Activated naive CD8-positive, alpha-beta T cell treated with anti-CD3 and anti-CD28 coated beads, Interleukin-2, amount 10 ng/mL, durations not matched to agents 7 days and 5 days (primary cell): ENCODE measurements at regions not wholly inside any gene's neighbourhood (a gene's known extent, or its start where the extent isn't known, plus 50 kb on each side); places are given as distances from the start of the nearest gene placed in this dataset.
"Not testable (repeated sequence)": the region's sequence is repeated elsewhere in the genome, so short reads cannot be mapped to it uniquely, and the experiment has no call there.

Source experiments
- ATAC-seq: fragments of 150-1000 bp; cut with Tn5 transposase; one replicate; pipeline ENCODE4 v1.10.0; 2021; ENCODE audit warnings: low read depth, moderate library complexity
- POLR2A ChIA-PET: fragments of 350-600 bp; sonication (Branson Sonifier 250); formaldehyde crosslinking; loops from one replicate; lab custom pipeline; 2021; ENCODE audit warnings: antibody characterized with exemption; lab: Charles Lee
- DNase-seq: peaks from one replicate; pipeline ENCODE4 v3.0.0; 2021
- H3K27ac Mint-ChIP-seq: one replicate; pipeline ENCODE4 v1.8.0; 2022; ENCODE audit warnings: mild to moderate bottlenecking, mixed read lengths
- H3K27me3 Mint-ChIP-seq: one replicate; pipeline ENCODE4 v1.8.0; 2022; ENCODE audit warnings: mild to moderate bottlenecking, moderate library complexity, mixed read lengths
- H3K36me3 Mint-ChIP-seq: one replicate; pipeline ENCODE4 v1.8.0; 2021; ENCODE audit warnings: mild to moderate bottlenecking, mixed read lengths
- H3K4me1 Mint-ChIP-seq: one replicate; pipeline ENCODE4 v1.8.0; 2021; ENCODE audit warnings: mixed read lengths
- H3K4me3 Mint-ChIP-seq: one replicate; pipeline ENCODE4 v1.8.0; 2022; ENCODE audit warnings: mild to moderate bottlenecking, moderate library complexity, mixed read lengths
- H3K9me3 Mint-ChIP-seq: one replicate; pipeline ENCODE4 v1.8.0; 2021; ENCODE audit warnings: mixed read lengths

GRCh38 chr6:132190097-132190814 is 211.0 kb downstream of the MOXD1 start:
- Mint-ChIP-seq H3K9me3 (no peaks in the 10 kb centered on the region), H3K4me3 (no peak overlapping the region), H3K36me3 (no peaks in the 10 kb centered on the region), H3K4me1 (no peaks in the 10 kb centered on the region), H3K27ac (no peak overlapping the region), H3K27me3 (no peaks in the 10 kb centered on the region)
- DNase-seq = no peak
- POLR2A ChIA-PET = no interaction called here
- ATAC-seq = no peak

GRCh38 chr6:132188556-132189264 is 212.6 kb downstream of the MOXD1 start:
- POLR2A ChIA-PET = no interaction called here
- ATAC-seq (no peak), DNase-seq (no peak)
- Mint-ChIP-seq H3K9me3 (no peaks in the 10 kb centered on the region), H3K36me3 (no peaks in the 10 kb centered on the region), H3K27ac (no peak overlapping the region), H3K27me3 (no peaks in the 10 kb centered on the region), H3K4me3 (no peak overlapping the region), H3K4me1 (no peaks in the 10 kb centered on the region)

DNA sequence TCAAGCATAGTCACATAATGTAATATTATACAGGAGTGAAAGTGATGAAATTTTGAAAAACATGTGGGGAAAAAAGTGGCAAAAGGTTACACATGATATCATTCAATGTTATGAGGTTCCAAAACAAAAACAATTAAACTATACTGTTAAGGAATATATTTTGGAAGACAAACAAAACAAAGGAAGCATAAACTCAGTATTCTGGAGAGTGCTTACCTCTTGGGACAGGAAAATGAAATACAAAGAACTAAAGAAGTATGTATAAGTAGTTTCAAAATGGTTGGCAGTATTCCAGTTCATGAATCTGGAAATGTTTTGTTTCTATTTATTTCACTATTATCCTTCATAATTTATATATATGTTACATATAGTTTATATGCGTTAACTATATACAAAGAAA is 213.5 kb downstream of the MOXD1 start:
- H3K36me3 Mint-ChIP-seq = no peaks in the 10 kb centered on the region
- ATAC-seq (no peak), DNase-seq (no peak)
- no peak overlapping the region for H3K27ac Mint-ChIP-seq
- no peaks in the 10 kb centered on the region for H3K27me3 Mint-ChIP-seq
- no peaks in the 10 kb centered on the region for H3K9me3 Mint-ChIP-seq
- no peak overlapping the region for H3K4me3 Mint-ChIP-seq
- no peaks in the 10 kb centered on the region for H3K4me1 Mint-ChIP-seq
- POLR2A ChIA-PET = no interaction called here

GRCh38 chr6:132184966-132185365 is 216.3 kb downstream of the MOXD1 start:
- DNase-seq, ATAC-seq, H3K27me3 Mint-ChIP-seq, H3K4me1 Mint-ChIP-seq, H3K36me3 Mint-ChIP-seq, H3K4me3 Mint-ChIP-seq, H3K27ac Mint-ChIP-seq, POLR2A ChIA-PET, H3K9me3 Mint-ChIP-seq: not testable (repeated sequence)

DNA sequence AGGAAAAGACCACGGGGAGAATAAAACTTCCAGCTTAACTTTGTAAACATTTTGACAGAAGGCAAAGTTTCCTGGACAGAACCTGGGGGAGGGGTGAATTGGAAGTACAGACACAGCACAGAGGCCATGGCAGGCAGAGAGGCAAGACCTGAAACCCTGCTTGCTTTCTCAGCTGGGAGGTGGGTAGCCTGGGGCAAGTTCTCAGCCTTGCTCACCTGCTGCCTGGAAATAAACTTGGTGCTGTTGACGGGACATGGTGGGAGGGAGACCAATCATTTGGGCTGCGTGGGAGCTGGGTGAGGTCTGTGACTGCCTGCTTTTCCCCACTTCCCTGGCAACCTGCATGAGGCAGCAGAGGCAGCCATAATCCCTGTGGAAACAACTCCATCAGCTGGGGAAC is 221.3 kb downstream of the MOXD1 start:
- Mint-ChIP-seq H3K27ac (no peak overlapping the region), H3K4me1 (no peaks in the 10 kb centered on the region), H3K27me3 (peaks cover 2% of the 10 kb centered on the region), H3K9me3 (peaks cover 6% of the 10 kb centered on the region), H3K4me3 (no peak overlapping the region), H3K36me3 (no peaks in the 10 kb centered on the region)
- ATAC-seq = no peak
- no peak for DNase-seq
- POLR2A ChIA-PET = no interaction called here

DNA sequence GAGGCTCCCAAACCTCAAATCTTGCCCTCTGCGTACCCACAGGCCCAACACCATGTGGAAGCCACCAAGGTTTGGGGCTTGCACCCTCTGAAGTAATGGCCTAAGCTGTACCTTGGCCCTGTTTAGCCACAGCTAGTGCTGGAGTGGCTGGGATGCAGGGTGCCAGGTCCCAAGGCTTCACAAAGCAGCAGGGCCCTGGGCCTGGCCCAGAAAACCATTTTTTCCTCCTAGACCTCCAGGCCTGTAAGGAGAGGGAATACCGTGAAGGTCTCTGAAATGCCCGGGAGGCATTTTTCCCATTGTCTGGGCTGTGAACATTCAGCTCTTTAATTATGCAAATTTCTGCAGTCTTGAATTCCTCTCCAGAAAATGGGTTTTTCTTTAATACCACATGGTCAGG is 223.7 kb upstream of the CCN2 start:
- POLR2A ChIA-PET = no interaction called here
- H3K36me3 Mint-ChIP-seq = no peaks in the 10 kb centered on the region
- no peak for DNase-seq
- no peaks in the 10 kb centered on the region for H3K4me1 Mint-ChIP-seq
- H3K4me3 Mint-ChIP-seq = no peak overlapping the region
- no peak overlapping the region for H3K27ac Mint-ChIP-seq
- no peak for ATAC-seq
- no peaks in the 10 kb centered on the region for H3K27me3 Mint-ChIP-seq
- H3K9me3 Mint-ChIP-seq = peaks cover 6% of the 10 kb centered on the region

DNA sequence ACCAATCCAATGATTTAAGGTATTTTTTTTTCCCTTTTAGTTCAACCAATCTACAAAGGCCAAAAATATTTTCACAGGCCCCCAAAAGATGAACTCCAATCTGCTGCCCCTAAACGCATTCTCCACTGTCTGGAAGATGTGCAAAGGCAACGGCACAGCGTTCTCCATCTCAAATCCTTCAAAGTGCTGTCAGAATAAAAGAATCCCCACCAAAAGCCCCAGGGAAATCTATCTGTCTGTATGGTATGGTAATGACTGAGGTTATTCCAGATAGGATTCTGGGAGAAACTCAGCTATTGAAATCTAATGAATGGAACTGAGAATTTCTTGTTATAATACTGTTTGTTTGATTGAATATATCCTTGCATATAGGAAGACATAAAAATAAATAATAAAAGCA is 217.8 kb upstream of the CCN2 start:
- Mint-ChIP-seq H3K9me3 (no peaks in the 10 kb centered on the region), H3K4me3 (no peak overlapping the region), H3K36me3 (no peaks in the 10 kb centered on the region), H3K27me3 (no peaks in the 10 kb centered on the region), H3K4me1 (no peaks in the 10 kb centered on the region), H3K27ac (no peak overlapping the region)
- ATAC-seq (no peak), DNase-seq (no peak)
- POLR2A ChIA-PET = no interaction called here

- POLR2A ChIA-PET = no interaction called here
- no peaks in the 10 kb centered on the region for H3K27me3 Mint-ChIP-seq
- H3K27ac Mint-ChIP-seq = no peak overlapping the region
- no peak overlapping the region for H3K4me3 Mint-ChIP-seq
- ATAC-seq (no peak), DNase-seq (no peak)
- H3K4me1 Mint-ChIP-seq = no peaks in the 10 kb centered on the region
- H3K36me3 Mint-ChIP-seq = no peaks in the 10 kb centered on the region
- H3K9me3 Mint-ChIP-seq = no peaks in the 10 kb centered on the region
Observed at GRCh38 chr6:132167929-132168892, 217.0 kb upstream of the CCN2 start.

DNA sequence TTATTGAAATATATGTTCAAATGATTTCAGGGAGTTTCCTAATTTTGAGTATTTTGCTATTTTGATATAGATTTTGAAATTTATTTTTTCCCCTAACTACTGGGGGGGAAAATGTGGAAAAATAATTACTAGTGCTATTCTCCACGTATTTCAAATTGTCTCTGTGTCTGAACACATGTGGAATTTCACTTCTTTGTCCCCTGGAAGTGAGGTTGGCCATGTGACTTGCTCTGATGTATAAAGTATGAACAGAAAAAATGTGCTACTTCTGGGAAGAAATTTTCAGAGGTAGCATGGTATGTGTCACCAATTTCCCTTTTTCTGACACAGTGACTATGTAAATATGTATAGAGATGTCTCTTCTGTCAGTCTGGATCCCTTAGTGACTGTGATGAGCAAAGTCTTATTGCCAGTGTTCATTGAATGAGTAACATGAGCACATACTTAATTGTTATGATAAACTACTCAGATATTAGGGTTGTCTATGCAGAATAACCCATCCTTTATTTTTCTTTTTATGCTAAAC is 215.4 kb upstream of the CCN2 start:
- Mint-ChIP-seq H3K9me3 (no peaks in the 10 kb centered on the region), H3K27me3 (no peaks in the 10 kb centered on the region), H3K27ac (no peak overlapping the region), H3K4me1 (no peaks in the 10 kb centered on the region), H3K4me3 (no peak overlapping the region), H3K36me3 (no peaks in the 10 kb centered on the region)
- no peak for DNase-seq
- no peak for ATAC-seq
- POLR2A ChIA-PET = no interaction called here

- DNase-seq (no peak), ATAC-seq (no peak)
- Mint-ChIP-seq H3K36me3 (no peaks in the 10 kb centered on the region), H3K9me3 (no peaks in the 10 kb centered on the region), H3K27me3 (no peaks in the 10 kb centered on the region), H3K27ac (no peak overlapping the region), H3K4me1 (no peaks in the 10 kb centered on the region), H3K4me3 (no peak overlapping the region)
- POLR2A ChIA-PET = no interaction called here
Observed at GRCh38 chr6:132165677-132166076, 214.5 kb upstream of the CCN2 start.

- Mint-ChIP-seq H3K36me3 (no peaks in the 10 kb centered on the region), H3K27me3 (peaks cover 3% of the 10 kb centered on the region), H3K4me3 (no peak overlapping the region), H3K9me3 (no peaks in the 10 kb centered on the region), H3K4me1 (no peaks in the 10 kb centered on the region), H3K27ac (no peak overlapping the region)
- ATAC-seq (no peak), DNase-seq (no peak)
- POLR2A ChIA-PET = no interaction called here
Observed at GRCh38 chr6:132161283-132161682, 210.1 kb upstream of the CCN2 start.

GRCh38 chr6:132153221-132153898 is 202.2 kb upstream of the CCN2 start:
- POLR2A ChIA-PET = no interaction called here
- H3K27me3 Mint-ChIP-seq = peaks cover 5% of the 10 kb centered on the region
- no peak overlapping the region for H3K4me3 Mint-ChIP-seq
- DNase-seq (no peak), ATAC-seq (no peak)
- H3K9me3 Mint-ChIP-seq = no peaks in the 10 kb centered on the region
- H3K27ac Mint-ChIP-seq = no peak overlapping the region
- no peaks in the 10 kb centered on the region for H3K4me1 Mint-ChIP-seq
- no peaks in the 10 kb centered on the region for H3K36me3 Mint-ChIP-seq

- POLR2A ChIA-PET = no interaction called here
- Mint-ChIP-seq H3K36me3 (no peaks in the 10 kb centered on the region), H3K27ac (no peak overlapping the region), H3K9me3 (no peaks in the 10 kb centered on the region), H3K4me3 (no peak overlapping the region), H3K27me3 (peaks cover 3% of the 10 kb centered on the region), H3K4me1 (no peaks in the 10 kb centered on the region)
- no peak for ATAC-seq
- no peak for DNase-seq
Observed at GRCh38 chr6:132147530-132148011, 196.4 kb upstream of the CCN2 start.
